Spinal cord (tissue), 9 donors: ENCODE measurements at regions not wholly inside any gene's neighbourhood (a gene's known extent, or its start where the extent isn't known, plus 50 kb on each side); places are given as distances from the start of the nearest gene placed in this dataset.

Source experiments
- DNase-seq, 6 donors: peaks; one replicate each; pipeline versions ENCODE4 v3.0.0 to v3.0.0-alpha.2; 2013 to 2015; ENCODE audit warnings: low spot score in 6 of 6, low read depth in 4 of 6
- H3K27ac ChIP-seq: one replicate; pipeline ENCODE4 v1.5.1; 2013; ENCODE audit warnings: low read depth, low read length, control low read depth
- H3K27me3 ChIP-seq: one replicate; pipeline ENCODE4 v1.6.1; 2013; ENCODE audit warnings: low read length; ENCODE audit not compliant: control insufficient read depth, insufficient read depth
- H3K36me3 ChIP-seq: one replicate; pipeline ENCODE4 v1.6.1; 2013; ENCODE audit warnings: low read length; ENCODE audit not compliant: control insufficient read depth, insufficient read depth
- H3K4me1 ChIP-seq: one replicate; pipeline ENCODE4 v1.6.1; 2013; ENCODE audit warnings: low read length; ENCODE audit not compliant: control insufficient read depth, insufficient read depth
- H3K4me3 ChIP-seq: one replicate; pipeline ENCODE4 v1.5.1; 2013; ENCODE audit warnings: low read depth, low read length, control low read depth
- H3K9me3 ChIP-seq: one replicate; pipeline ENCODE4 v1.6.1; 2013; ENCODE audit warnings: low read length; ENCODE audit not compliant: control insufficient read depth, insufficient read depth
- WGBS: methylation state at CpG from one replicate; pipeline ENCODE4 v1.1.5; 2013; ENCODE audit warnings: missing lambda C conversion rate; ENCODE audit not compliant: insufficient coverage; 5-methylcytosine and 5-hydroxymethylcytosine counted together
- donor health status: healthy.

GRCh38 chr10:53007527-53007842 is 234.9 kb upstream of the MBL2 start:
- no peaks in the 10 kb centered on the region for H3K4me1 ChIP-seq
- no peaks in the 10 kb centered on the region for H3K9me3 ChIP-seq
- DNase-seq = no peak
- H3K4me3 ChIP-seq = no peak overlapping the region
- WGBS = no CpG with 5 or more reads among the region's 1 CpG
- no peaks in the 10 kb centered on the region for H3K27me3 ChIP-seq
- H3K36me3 ChIP-seq = no peaks in the 10 kb centered on the region
- H3K27ac ChIP-seq = no peak overlapping the region

GRCh38 chr10:53006663-53007526 is 234.3 kb upstream of the MBL2 start:
- Histone ChIP-seq H3K4me1 (no peaks in the 10 kb centered on the region), H3K4me3 (no peak overlapping the region), H3K27ac (no peak overlapping the region), H3K36me3 (no peaks in the 10 kb centered on the region), H3K9me3 (no peaks in the 10 kb centered on the region), H3K27me3 (no peaks in the 10 kb centered on the region)
- no CpG with 5 or more reads among the region's 1 CpG for WGBS
- no peak for DNase-seq

GRCh38 chr10:53005612-53006345 is 233.2 kb upstream of the MBL2 start:
- WGBS = 86% methylated on average over 1 of the region's 3 CpGs
- no peaks in the 10 kb centered on the region for H3K4me1 ChIP-seq
- no peak for DNase-seq

GRCh38 chr10:53003094-53003493 is 230.5 kb upstream of the MBL2 start:
- no peaks in the 10 kb centered on the region for H3K36me3 ChIP-seq
- no peaks in the 10 kb centered on the region for H3K9me3 ChIP-seq
- DNase-seq = peak in 1 of 6 donors; percentile 29
- H3K27ac ChIP-seq = no peak overlapping the region
- 94% methylated on average over 2 of the region's 5 CpGs for WGBS
- H3K4me3 ChIP-seq = no peak overlapping the region
- H3K27me3 ChIP-seq = no peaks in the 10 kb centered on the region
- no peaks in the 10 kb centered on the region for H3K4me1 ChIP-seq

More at GRCh38 chr10:53005612-53006345, 233.2 kb upstream of the MBL2 start:
- Histone ChIP-seq H3K36me3 (no peaks in the 10 kb centered on the region), H3K9me3 (no peaks in the 10 kb centered on the region), H3K27ac (no peak overlapping the region), H3K27me3 (no peaks in the 10 kb centered on the region), H3K4me3 (no peak overlapping the region)

- no peaks in the 10 kb centered on the region for H3K4me1 ChIP-seq
- no peak overlapping the region for H3K27ac ChIP-seq
- no peaks in the 10 kb centered on the region for H3K36me3 ChIP-seq
- H3K4me3 ChIP-seq = no peak overlapping the region
- DNase-seq = no peak
- no peaks in the 10 kb centered on the region for H3K9me3 ChIP-seq
- WGBS = no CpG with 5 or more reads among the region's 2 CpGs
- H3K27me3 ChIP-seq = no peaks in the 10 kb centered on the region
These were observed 227.1 kb upstream of the MBL2 start for GRCh38 chr10:52999681-53000080.

GRCh38 chr10:52999258-52999657 is 226.7 kb upstream of the MBL2 start:
- H3K27me3 ChIP-seq = no peaks in the 10 kb centered on the region
- H3K9me3 ChIP-seq = no peaks in the 10 kb centered on the region
- no CpG with 5 or more reads among the region's 2 CpGs for WGBS
- no peaks in the 10 kb centered on the region for H3K4me1 ChIP-seq
- no peak overlapping the region for H3K4me3 ChIP-seq
- no peak overlapping the region for H3K27ac ChIP-seq
- H3K36me3 ChIP-seq = no peaks in the 10 kb centered on the region
- DNase-seq = no peak

- Histone ChIP-seq H3K27ac (no peak overlapping the region), H3K4me3 (no peak overlapping the region), H3K9me3 (no peaks in the 10 kb centered on the region), H3K27me3 (no peaks in the 10 kb centered on the region), H3K4me1 (no peaks in the 10 kb centered on the region), H3K36me3 (no peaks in the 10 kb centered on the region)
- DNase-seq = no peak
These were observed 224.4 kb upstream of the MBL2 start for GRCh38 chr10:52997007-52997406.

GRCh38 chr10:52994370-52994769 is 221.8 kb upstream of the MBL2 start:
- no peaks in the 10 kb centered on the region for H3K9me3 ChIP-seq
- H3K36me3 ChIP-seq = no peaks in the 10 kb centered on the region
- no peak overlapping the region for H3K27ac ChIP-seq
- H3K27me3 ChIP-seq = no peaks in the 10 kb centered on the region
- DNase-seq = no peak
- no peak overlapping the region for H3K4me3 ChIP-seq
- no peaks in the 10 kb centered on the region for H3K4me1 ChIP-seq

GRCh38 chr10:52993109-52993508 is 220.5 kb upstream of the MBL2 start:
- Histone ChIP-seq H3K27ac (no peak overlapping the region), H3K27me3 (no peaks in the 10 kb centered on the region), H3K4me3 (no peak overlapping the region), H3K36me3 (no peaks in the 10 kb centered on the region), H3K9me3 (no peaks in the 10 kb centered on the region), H3K4me1 (no peaks in the 10 kb centered on the region)
- DNase-seq = no peak
- no CpG with 5 or more reads among the region's 3 CpGs for WGBS

GRCh38 chr10:52992567-52992966 is 220.0 kb upstream of the MBL2 start:
- H3K27ac ChIP-seq = no peak overlapping the region
- DNase-seq = peak in 2 of 6 donors; percentile 5 to 54
- no peaks in the 10 kb centered on the region for H3K27me3 ChIP-seq
- H3K4me3 ChIP-seq = no peak overlapping the region
- no peaks in the 10 kb centered on the region for H3K4me1 ChIP-seq
- no CpG with 5 or more reads among the region's 1 CpG for WGBS
- no peaks in the 10 kb centered on the region for H3K9me3 ChIP-seq
- H3K36me3 ChIP-seq = no peaks in the 10 kb centered on the region
